Activated naive CD8-positive, alpha-beta T cell treated with anti-CD3 and anti-CD28 coated beads, Interleukin-2, amount 50 U/mL, for 24 hours (primary cell): ENCODE measurements at regions not wholly inside any gene's neighbourhood (a gene's known extent, or its start where the extent isn't known, plus 50 kb on each side); places are given as distances from the start of the nearest gene placed in this dataset.

Experiments
- ATAC-seq: fragments of 150-1000 bp; cut with Tn5 transposase; one replicate; pipeline ENCODE4 v1.10.0; 2021
- DNase-seq: peaks from one replicate; pipeline ENCODE4 v3.0.0; 2021
- H3K27ac Mint-ChIP-seq: one replicate; pipeline ENCODE4 v1.8.0; 2021; ENCODE audit warnings: mild to moderate bottlenecking, mixed read lengths
- H3K27me3 Mint-ChIP-seq: one replicate; pipeline ENCODE4 v1.8.0; 2021; ENCODE audit warnings: mixed read lengths
- H3K36me3 Mint-ChIP-seq: one replicate; pipeline ENCODE4 v1.8.0; 2021; ENCODE audit warnings: low read depth, mixed read lengths
- H3K4me1 Mint-ChIP-seq: one replicate; pipeline ENCODE4 v1.8.0; 2021; ENCODE audit warnings: mixed read lengths
- H3K4me3 Mint-ChIP-seq: one replicate; pipeline ENCODE4 v1.8.0; 2021; ENCODE audit warnings: mild to moderate bottlenecking, moderate library complexity, mixed read lengths
- H3K9me3 Mint-ChIP-seq: one replicate; pipeline ENCODE4 v1.8.0; 2021; ENCODE audit warnings: mixed read lengths

DNA sequence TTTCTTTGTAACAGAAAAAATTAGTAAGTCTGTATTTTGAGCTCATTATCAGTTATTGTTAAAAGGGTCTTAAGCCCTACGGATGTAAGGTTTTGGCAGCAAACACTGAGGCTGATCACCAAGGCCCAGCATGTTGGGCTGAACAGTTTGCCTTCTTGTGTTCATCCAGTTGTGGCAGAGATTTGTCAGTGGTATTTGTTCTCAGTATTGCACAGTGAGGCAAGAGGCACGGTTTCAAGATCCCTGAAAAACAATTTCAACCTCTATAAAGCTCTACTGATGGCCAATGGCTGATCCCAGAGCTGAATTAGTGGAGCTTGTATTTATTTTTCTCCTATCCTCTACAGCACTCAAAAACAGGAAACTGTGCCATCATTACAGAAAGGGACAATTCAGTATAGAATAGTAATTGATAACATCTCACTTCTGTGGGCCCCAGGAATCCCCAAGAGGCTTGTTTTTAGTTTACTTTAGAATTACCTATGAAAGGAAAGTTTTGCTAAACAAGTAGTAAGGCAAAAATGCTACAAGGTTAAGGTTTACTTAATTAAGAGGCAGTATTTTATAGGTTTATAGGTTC lies 191.8 kb upstream of the RAB4A start:
- DNase-seq (no peak), ATAC-seq (no peak)
- Mint-ChIP-seq H3K36me3 (peaks cover 12% of the 10 kb centered on the region), H3K4me3 (no peak overlapping the region), H3K4me1 (peaks cover 3% of the 10 kb centered on the region), H3K27me3 (no peaks in the 10 kb centered on the region), H3K27ac (no peak overlapping the region), H3K9me3 (peaks cover 21% of the 10 kb centered on the region)

GRCh38 chr1:229080361-229080760 lies 190.6 kb upstream of the RAB4A start:
- Mint-ChIP-seq H3K9me3 (peaks cover 25% of the 10 kb centered on the region), H3K36me3 (peaks cover 12% of the 10 kb centered on the region), H3K27ac (no peak overlapping the region), H3K27me3 (no peaks in the 10 kb centered on the region), H3K4me3 (no peak overlapping the region), H3K4me1 (peaks cover 3% of the 10 kb centered on the region)
- DNase-seq (no peak), ATAC-seq (no peak)

DNA sequence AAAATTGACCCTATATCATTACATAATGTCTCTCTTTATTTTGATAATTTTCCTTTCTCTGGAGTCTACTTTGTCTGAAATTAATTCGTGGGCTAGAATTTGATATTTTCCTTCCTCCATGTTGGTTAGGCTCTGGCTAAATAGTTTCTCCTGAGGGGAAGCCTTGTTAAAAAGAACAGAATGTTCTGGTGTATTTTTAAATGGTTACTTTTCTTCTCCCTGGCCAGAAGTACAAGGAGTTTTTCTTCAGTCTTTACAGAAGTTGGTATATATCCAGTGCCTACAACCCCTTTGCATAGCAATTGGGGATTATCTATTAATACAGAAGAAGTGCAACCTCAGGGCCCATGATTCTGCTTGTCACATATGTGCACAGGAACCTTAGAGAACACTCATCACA lies 185.6 kb upstream of the RAB4A start:
- peaks cover 4% of the 10 kb centered on the region for H3K27me3 Mint-ChIP-seq
- no peak overlapping the region for H3K27ac Mint-ChIP-seq

GRCh38 chr1:229086091-229086490 lies 184.8 kb upstream of the RAB4A start:
- Mint-ChIP-seq H3K4me1 (no peaks in the 10 kb centered on the region), H3K36me3 (peaks cover 12% of the 10 kb centered on the region), H3K9me3 (peaks cover 25% of the 10 kb centered on the region), H3K27me3 (peaks cover 4% of the 10 kb centered on the region), H3K4me3 (no peak overlapping the region), H3K27ac (no peak overlapping the region)
- no peak for DNase-seq
- ATAC-seq: no peak

More for the DNA sequence above, 185.6 kb upstream of the RAB4A start:
- Mint-ChIP-seq H3K4me1 (no peaks in the 10 kb centered on the region), H3K36me3 (peaks cover 12% of the 10 kb centered on the region), H3K4me3 (no peak overlapping the region), H3K9me3 (peaks cover 25% of the 10 kb centered on the region)
- no peak for ATAC-seq
- no peak for DNase-seq

DNA sequence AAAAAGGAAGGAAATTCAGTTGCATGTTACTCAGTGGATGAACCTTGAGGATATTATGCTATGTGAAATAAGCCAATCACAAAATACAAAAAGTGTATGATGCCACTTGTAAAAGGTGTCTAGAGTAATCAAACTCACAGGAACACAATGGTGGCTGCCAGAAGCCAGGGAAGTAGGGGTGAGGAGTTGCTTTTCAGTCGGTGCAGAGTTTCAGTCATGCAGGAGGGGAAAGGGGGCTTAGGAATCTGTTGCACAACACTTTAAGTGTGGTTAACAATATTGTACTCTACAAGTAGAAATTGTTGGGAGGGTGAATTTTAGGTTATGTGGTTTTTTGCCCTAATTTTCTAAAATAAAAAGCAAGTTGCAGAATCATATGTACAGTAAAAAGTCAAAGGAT lies 184.2 kb upstream of the RAB4A start:
- Mint-ChIP-seq H3K27me3 (peaks cover 4% of the 10 kb centered on the region), H3K27ac (no peak overlapping the region), H3K36me3 (peaks cover 11% of the 10 kb centered on the region), H3K4me1 (no peaks in the 10 kb centered on the region), H3K9me3 (peaks cover 21% of the 10 kb centered on the region), H3K4me3 (no peak overlapping the region)
- DNase-seq (no peak), ATAC-seq (no peak)

DNA sequence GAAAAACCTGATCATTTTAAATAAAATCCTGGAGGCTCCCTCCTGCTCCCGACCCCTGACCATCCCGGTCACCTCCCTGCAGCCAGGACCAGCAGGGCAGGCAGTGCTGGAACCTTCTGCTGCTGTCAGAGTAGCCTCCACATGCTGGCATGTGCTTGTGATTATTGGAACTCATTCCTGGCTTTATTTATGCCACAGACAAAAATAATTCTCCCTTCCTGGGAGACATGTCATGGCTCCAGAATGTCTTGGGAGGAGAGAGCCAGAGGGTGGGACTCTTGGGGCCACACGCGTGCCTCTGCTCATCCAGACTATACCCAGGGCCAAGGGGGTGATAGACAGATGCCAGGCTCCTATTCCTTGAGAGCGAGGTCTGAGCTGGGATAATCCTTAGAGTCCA lies 183.6 kb upstream of the RAB4A start:
- Mint-ChIP-seq H3K4me3 (no peak overlapping the region), H3K4me1 (no peaks in the 10 kb centered on the region), H3K27me3 (peaks cover 4% of the 10 kb centered on the region)

DNA sequence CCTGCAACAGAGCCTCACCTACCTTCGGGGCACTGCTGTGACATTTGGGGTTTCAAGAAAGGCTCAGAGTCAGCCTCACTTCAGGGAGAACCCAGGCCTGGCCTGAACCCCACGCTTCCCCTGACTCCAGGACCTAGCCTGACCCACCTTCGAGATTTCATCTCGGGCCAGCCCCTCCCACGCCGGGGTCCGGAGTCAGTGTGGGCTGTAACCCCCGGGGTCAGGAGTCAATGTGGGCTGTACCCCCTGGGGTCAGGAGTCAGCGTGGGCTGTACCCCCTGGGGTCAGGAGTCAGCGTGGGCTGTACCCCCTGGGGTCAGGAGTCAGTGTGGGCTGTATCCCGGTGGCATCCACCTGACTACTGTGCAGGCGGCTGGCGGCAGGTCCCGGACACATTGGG lies 183.0 kb upstream of the RAB4A start:
- peaks cover 4% of the 10 kb centered on the region for H3K36me3 Mint-ChIP-seq
- peaks cover 10% of the 10 kb centered on the region for H3K9me3 Mint-ChIP-seq
- no peak overlapping the region for H3K27ac Mint-ChIP-seq
- H3K4me1 Mint-ChIP-seq: peaks cover 4% of the 10 kb centered on the region
- H3K4me3 Mint-ChIP-seq: no peak overlapping the region
- DNase-seq (no peak), ATAC-seq (no peak)
- H3K27me3 Mint-ChIP-seq: peaks cover 4% of the 10 kb centered on the region

More for the DNA sequence above, 183.6 kb upstream of the RAB4A start:
- ATAC-seq: no peak
- Mint-ChIP-seq H3K27ac (no peak overlapping the region), H3K9me3 (peaks cover 16% of the 10 kb centered on the region), H3K36me3 (peaks cover 9% of the 10 kb centered on the region)
- DNase-seq: no peak

DNA sequence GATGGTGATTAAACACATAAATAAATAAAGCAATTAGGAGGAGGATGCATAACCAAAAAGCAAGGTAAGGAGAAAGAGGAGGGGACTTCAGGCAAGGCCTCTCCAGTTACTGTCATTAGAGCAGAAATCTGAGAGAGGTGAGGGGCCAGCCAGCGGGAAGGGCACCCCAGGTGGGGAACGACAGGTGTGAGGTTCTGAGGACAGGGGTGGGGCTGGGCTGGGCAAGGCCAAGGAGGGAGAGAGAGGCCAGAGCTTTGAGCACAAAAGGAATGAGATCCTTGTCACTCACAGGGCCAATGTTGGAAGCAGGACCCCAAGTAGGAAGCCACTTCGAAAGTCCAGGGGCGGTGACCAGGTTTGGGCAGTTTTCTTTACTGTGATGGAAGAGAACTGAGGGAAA lies 182.2 kb upstream of the RAB4A start:
- Mint-ChIP-seq H3K36me3 (peaks cover 2% of the 10 kb centered on the region), H3K4me1 (peaks cover 5% of the 10 kb centered on the region), H3K9me3 (peaks cover 4% of the 10 kb centered on the region), H3K4me3 (no peak overlapping the region), H3K27ac (no peak overlapping the region), H3K27me3 (peaks cover 4% of the 10 kb centered on the region)
- DNase-seq: no peak
- no peak for ATAC-seq

- H3K4me3 Mint-ChIP-seq: no peak overlapping the region
- no peak overlapping the region for H3K27ac Mint-ChIP-seq
- DNase-seq: no peak
These were observed 181.2 kb upstream of the RAB4A start for GRCh38 chr1:229089586-229090208.

DNA sequence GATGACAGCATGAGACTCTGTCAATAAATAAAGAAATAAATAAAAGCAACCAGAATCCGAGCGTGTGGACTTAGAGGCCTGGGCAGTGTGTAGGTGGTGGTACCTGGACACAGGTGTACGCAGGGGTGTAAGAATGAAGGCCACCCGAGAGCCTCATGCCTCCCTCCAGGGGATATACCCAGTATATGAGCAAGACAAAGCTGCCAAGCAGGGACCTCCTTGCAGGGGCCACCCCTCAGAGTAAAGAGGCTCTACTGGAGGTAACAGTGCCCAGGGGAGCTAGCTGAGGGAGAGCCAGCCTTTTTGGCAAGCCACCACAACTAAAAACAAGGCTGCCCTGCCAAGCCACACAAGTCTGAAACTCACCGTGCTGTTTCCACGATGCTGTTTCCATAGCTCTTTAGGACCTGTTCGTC lies 179.2 kb upstream of the RAB4A start:
- Mint-ChIP-seq H3K27ac (no peak overlapping the region), H3K4me1 (peaks cover 5% of the 10 kb centered on the region), H3K27me3 (peaks cover 4% of the 10 kb centered on the region), H3K4me3 (no peak overlapping the region), H3K36me3 (no peaks in the 10 kb centered on the region), H3K9me3 (no peaks in the 10 kb centered on the region)
- ATAC-seq: no peak
- DNase-seq: no peak

More at GRCh38 chr1:229089586-229090208, 181.2 kb upstream of the RAB4A start:
- Mint-ChIP-seq H3K9me3 (no peaks in the 10 kb centered on the region), H3K27me3 (peaks cover 4% of the 10 kb centered on the region), H3K4me1 (peaks cover 5% of the 10 kb centered on the region), H3K36me3 (no peaks in the 10 kb centered on the region)
- ATAC-seq: no peak

DNA sequence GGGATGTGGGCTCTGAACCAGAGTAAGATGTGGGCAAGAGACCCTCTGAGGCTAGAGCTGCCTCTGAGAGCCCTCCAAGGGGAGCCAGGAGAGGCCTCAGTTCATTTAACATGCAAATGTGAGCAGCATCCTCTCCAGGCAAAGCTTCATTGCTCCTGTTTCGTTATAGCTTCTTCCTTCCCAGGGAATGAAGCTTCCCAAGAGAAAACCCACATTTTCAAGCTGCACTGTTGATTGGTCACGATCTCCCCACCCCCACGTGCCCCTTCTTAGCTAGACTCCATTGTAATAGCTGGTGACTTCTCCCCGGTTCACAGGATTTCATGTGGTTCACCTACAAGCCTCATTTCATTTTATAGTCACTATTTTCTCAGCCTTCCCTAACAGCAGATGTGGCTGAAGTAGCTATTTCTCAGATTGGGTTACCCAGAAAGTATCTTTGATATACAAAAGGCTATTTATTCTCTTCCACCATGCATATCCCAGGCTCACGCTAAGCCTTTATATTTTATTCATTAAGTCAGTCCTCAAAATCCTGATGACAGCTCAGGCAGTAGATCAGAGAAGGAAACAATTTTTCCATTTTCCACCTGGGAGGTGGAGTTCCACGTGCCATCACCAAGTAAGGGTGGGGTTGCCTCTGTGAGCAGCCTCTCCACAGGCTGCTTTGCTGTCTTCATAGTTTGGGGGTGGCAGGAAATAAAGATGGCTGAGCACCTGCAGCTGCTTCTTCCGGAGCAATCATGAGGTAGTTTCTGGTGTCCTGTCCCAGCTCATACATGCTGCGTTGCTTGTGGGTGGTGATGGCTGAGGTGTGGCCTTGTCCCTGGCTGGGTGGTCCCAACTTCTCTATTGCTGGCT lies 178.3 kb upstream of the RAB4A start:
- DNase-seq (no peak), ATAC-seq (no peak)
- Mint-ChIP-seq H3K4me3 (no peak overlapping the region), H3K36me3 (no peaks in the 10 kb centered on the region), H3K27ac (no peak overlapping the region), H3K9me3 (no peaks in the 10 kb centered on the region), H3K27me3 (no peaks in the 10 kb centered on the region), H3K4me1 (peaks cover 5% of the 10 kb centered on the region)

DNA sequence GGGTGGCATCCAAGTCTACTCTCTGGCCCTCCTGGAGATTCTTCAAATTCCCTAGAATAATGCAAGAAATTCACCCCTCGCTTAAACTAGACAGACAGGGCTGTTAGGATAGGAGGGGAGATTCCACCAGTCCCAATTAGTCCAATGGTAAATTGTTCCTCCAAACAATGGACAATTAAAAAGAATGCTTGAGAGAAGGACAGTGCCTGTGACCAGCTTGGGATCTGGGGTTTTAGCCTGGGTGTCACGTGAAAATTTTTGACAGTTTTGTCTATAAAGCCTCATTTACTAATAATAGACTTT lies 177.7 kb upstream of the RAB4A start:
- Mint-ChIP-seq H3K4me1 (peaks cover 5% of the 10 kb centered on the region), H3K36me3 (no peaks in the 10 kb centered on the region), H3K4me3 (no peak overlapping the region), H3K27me3 (no peaks in the 10 kb centered on the region), H3K27ac (no peak overlapping the region), H3K9me3 (no peaks in the 10 kb centered on the region)
- no peak for ATAC-seq
- no peak for DNase-seq

GRCh38 chr1:229093609-229094336 lies 177.1 kb upstream of the RAB4A start:
- Mint-ChIP-seq H3K36me3 (no peaks in the 10 kb centered on the region), H3K9me3 (no peaks in the 10 kb centered on the region), H3K27ac (no peak overlapping the region), H3K4me1 (peaks cover 5% of the 10 kb centered on the region), H3K4me3 (no peak overlapping the region), H3K27me3 (no peaks in the 10 kb centered on the region)
- ATAC-seq (no peak), DNase-seq (no peak)

DNA sequence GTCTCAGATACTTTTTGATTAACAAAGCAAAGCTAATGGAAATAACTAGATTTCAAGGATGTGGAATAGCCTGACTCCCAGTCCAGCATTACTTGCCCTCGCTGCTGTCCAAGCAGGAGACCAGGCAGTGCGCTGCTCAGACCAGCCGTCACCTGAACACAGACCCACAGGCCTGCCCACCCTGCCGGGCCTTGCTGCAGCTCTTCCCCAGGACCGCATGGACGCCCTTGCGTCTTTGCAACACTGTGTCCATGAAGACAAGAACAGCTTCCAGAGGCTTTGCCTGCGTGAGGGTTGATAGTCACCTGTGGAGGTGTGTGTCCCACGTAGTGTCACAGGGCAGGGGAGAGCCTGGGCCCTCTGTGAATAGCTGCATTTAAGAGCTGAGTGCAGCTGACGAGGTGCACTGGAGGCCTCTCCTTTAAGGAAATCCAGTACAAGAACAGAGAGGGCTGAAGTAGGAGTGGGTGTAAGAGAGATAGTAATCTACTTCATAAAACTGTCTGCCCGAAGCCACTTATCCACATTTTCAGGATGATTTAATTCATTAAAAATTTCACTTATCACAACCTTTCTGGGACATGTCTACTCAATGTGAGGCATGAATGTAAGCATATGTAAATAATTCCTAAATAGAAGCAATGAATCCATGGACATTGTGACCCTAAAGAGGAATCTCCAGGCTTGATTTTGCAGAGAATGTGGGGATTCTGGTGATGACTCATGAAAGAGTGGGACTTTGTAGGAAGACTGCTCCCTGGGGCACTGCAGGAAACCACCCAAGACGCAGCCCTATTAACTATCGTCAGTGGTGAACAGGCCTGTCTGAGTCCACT lies 176.2 kb upstream of the RAB4A start:
- no peak overlapping the region for H3K27ac Mint-ChIP-seq
- H3K4me1 Mint-ChIP-seq: peaks cover 5% of the 10 kb centered on the region
- H3K36me3 Mint-ChIP-seq: no peaks in the 10 kb centered on the region
- no peak for ATAC-seq
- DNase-seq: no peak
- H3K9me3 Mint-ChIP-seq: no peaks in the 10 kb centered on the region
- H3K4me3 Mint-ChIP-seq: no peak overlapping the region
- no peaks in the 10 kb centered on the region for H3K27me3 Mint-ChIP-seq
